KOPT-K1 (cell line): ENCODE measurements at regions not wholly inside any gene's neighbourhood (a gene's known extent, or its start where the extent isn't known, plus 50 kb on each side); places are given as distances from the start of the nearest gene placed in this dataset.
A peak's percentile ranks its signal among the peaks of the same experiment; 100 is the strongest.

Source experiments
- H3K27ac ChIP-seq: fragments of 200-600 bp; sonication (generic); 2 replicates; pipeline ENCODE4 v1.5.1; 2016; ENCODE audit warnings: antibody characterized with exemption, mild to moderate bottlenecking, low read depth, low read length; ENCODE audit not compliant: poor library complexity, severe bottlenecking
- H3K36me3 ChIP-seq: fragments of 200-600 bp; sonication (generic); 2 replicates; pipeline ENCODE4 v1.5.1; 2017; ENCODE audit warnings: antibody characterized with exemption, mild to moderate bottlenecking, low read length, moderate library complexity; ENCODE audit not compliant: insufficient read depth
- H3K9me3 ChIP-seq: fragments of 200-600 bp; sonication (generic); 2 replicates; pipeline ENCODE4 v1.5.1; 2017; ENCODE audit warnings: antibody characterized with exemption, low read length, mild to moderate bottlenecking; ENCODE audit not compliant: insufficient read depth, poor library complexity, severe bottlenecking

- no peak overlapping the region for H3K27ac ChIP-seq
- peaks cover 39% of the 10 kb centered on the region for H3K9me3 ChIP-seq
- H3K36me3 ChIP-seq, result no peaks in the 10 kb centered on the region
These were observed 162.0 kb upstream of the TMCC3 start for GRCh38 chr12:94812345-94812744.

GRCh38 chr12:94811611-94812010 lies 161.3 kb upstream of the TMCC3 start:
- Histone ChIP-seq H3K36me3 (no peaks in the 10 kb centered on the region), H3K27ac (no peak overlapping the region), H3K9me3 (peaks cover 39% of the 10 kb centered on the region)

GRCh38 chr12:94807951-94808350 lies 157.6 kb upstream of the TMCC3 start:
- no peaks in the 10 kb centered on the region for H3K36me3 ChIP-seq
- H3K9me3 ChIP-seq, result peaks cover 22% of the 10 kb centered on the region
- no peak overlapping the region for H3K27ac ChIP-seq

- no peak overlapping the region for H3K27ac ChIP-seq
- no peaks in the 10 kb centered on the region for H3K36me3 ChIP-seq
- peaks cover 8% of the 10 kb centered on the region for H3K9me3 ChIP-seq
These were observed 156.3 kb upstream of the TMCC3 start for GRCh38 chr12:94806617-94807016.

GRCh38 chr12:94805749-94806529 lies 155.6 kb upstream of the TMCC3 start:
- no peaks in the 10 kb centered on the region for H3K36me3 ChIP-seq
- peaks cover 2% of the 10 kb centered on the region for H3K9me3 ChIP-seq
- H3K27ac ChIP-seq, result no peak overlapping the region

- Histone ChIP-seq H3K9me3 (no peaks in the 10 kb centered on the region), H3K36me3 (no peaks in the 10 kb centered on the region), H3K27ac (no peak overlapping the region)
These were observed 153.6 kb upstream of the TMCC3 start for GRCh38 chr12:94803939-94804338.

- H3K36me3 ChIP-seq, result no peaks in the 10 kb centered on the region
- no peaks in the 10 kb centered on the region for H3K9me3 ChIP-seq
- no peak overlapping the region for H3K27ac ChIP-seq
These were observed 152.4 kb upstream of the TMCC3 start for GRCh38 chr12:94802796-94803195.

- Histone ChIP-seq H3K27ac (no peak overlapping the region), H3K9me3 (no peaks in the 10 kb centered on the region), H3K36me3 (no peaks in the 10 kb centered on the region)
These were observed 151.4 kb upstream of the TMCC3 start for GRCh38 chr12:94801745-94802144.

- Histone ChIP-seq H3K9me3 (no peaks in the 10 kb centered on the region), H3K36me3 (no peaks in the 10 kb centered on the region), H3K27ac (no peak overlapping the region)
These were observed 148.8 kb upstream of the TMCC3 start for GRCh38 chr12:94799136-94799535.

- Histone ChIP-seq H3K36me3 (no peaks in the 10 kb centered on the region), H3K9me3 (no peaks in the 10 kb centered on the region), H3K27ac (no peak overlapping the region)
These were observed 147.8 kb upstream of the TMCC3 start for GRCh38 chr12:94798113-94798512.

GRCh38 chr12:94795520-94795919 lies 145.2 kb upstream of the TMCC3 start:
- H3K36me3 ChIP-seq, result no peaks in the 10 kb centered on the region
- H3K9me3 ChIP-seq, result no peaks in the 10 kb centered on the region
- no peak overlapping the region for H3K27ac ChIP-seq

GRCh38 chr12:94795044-94795443 lies 144.7 kb upstream of the TMCC3 start:
- no peaks in the 10 kb centered on the region for H3K9me3 ChIP-seq
- H3K27ac ChIP-seq, result peak overlapping the region; percentile 6
- no peaks in the 10 kb centered on the region for H3K36me3 ChIP-seq

GRCh38 chr12:94793191-94793595 lies 142.8 kb upstream of the TMCC3 start:
- H3K9me3 ChIP-seq, result no peaks in the 10 kb centered on the region
- no peak overlapping the region for H3K27ac ChIP-seq
- no peaks in the 10 kb centered on the region for H3K36me3 ChIP-seq

- H3K27ac ChIP-seq, result no peak overlapping the region
- no peaks in the 10 kb centered on the region for H3K9me3 ChIP-seq
- no peaks in the 10 kb centered on the region for H3K36me3 ChIP-seq
These were observed 142.3 kb upstream of the TMCC3 start for GRCh38 chr12:94792693-94793092.

GRCh38 chr12:94791933-94792332 lies 141.6 kb upstream of the TMCC3 start:
- Histone ChIP-seq H3K27ac (no peak overlapping the region), H3K36me3 (no peaks in the 10 kb centered on the region), H3K9me3 (no peaks in the 10 kb centered on the region)

- Histone ChIP-seq H3K27ac (no peak overlapping the region), H3K36me3 (no peaks in the 10 kb centered on the region), H3K9me3 (no peaks in the 10 kb centered on the region)
These were observed 140.5 kb upstream of the TMCC3 start for GRCh38 chr12:94790825-94791224.
